A673 (cell line): ENCODE measurements at regions not wholly inside any gene's neighbourhood (a gene's known extent, or its start where the extent isn't known, plus 50 kb on each side); places are given as distances from the start of the nearest gene placed in this dataset.

Source experiments
- BruUV-seq: library from RNA; stranded (reverse); fragments of 400-500 nt; replicated peaks from 2 replicates; lab custom pipeline; 2021; lab: Mats Ljungman, UMichigan
- CTCF ChIA-PET: fragments of 300-600 bp; sonication (Branson Sonifier 250); formaldehyde crosslinking; loops from one replicate; lab custom pipeline; 2022; ENCODE audit warnings: antibody characterized with exemption; lab: Charles Lee
- POLR2A ChIA-PET: fragments of 300-600 bp; sonication (Branson Sonifier 250); formaldehyde crosslinking; loops from one replicate; lab custom pipeline; 2022; ENCODE audit warnings: antibody characterized with exemption; ENCODE audit not compliant: low non-redundant PET; lab: Charles Lee
- DNase-seq: peaks from one replicate; pipeline ENCODE4 v3.0.0-alpha.2; 2015; ENCODE audit warnings: low spot score
- H3K27ac ChIP-seq: fragments of 200-600 bp; sonication (generic); 2 replicates; pipeline ENCODE4 v1.5.1; 2016; ENCODE audit warnings: mixed run types, low read depth, mild to moderate bottlenecking, mixed read lengths, antibody characterized with exemption, low read length; ENCODE audit not compliant: poor library complexity, severe bottlenecking
- H3K27me3 ChIP-seq: fragments of 200-600 bp; sonication (generic); replicated peaks from 2 replicates; pipeline ENCODE4 v1.6.1; 2017; ENCODE audit warnings: mixed run types, low read depth, mild to moderate bottlenecking, mixed read lengths, antibody characterized with exemption, low read length; ENCODE audit not compliant: insufficient read depth, poor library complexity
- H3K36me3 ChIP-seq: fragments of 200-600 bp; sonication (generic); 2 replicates; pipeline ENCODE4 v1.6.1; 2016; ENCODE audit warnings: mixed run types, mild to moderate bottlenecking, mixed read lengths, antibody characterized with exemption, low read length; ENCODE audit not compliant: insufficient read depth, poor library complexity, severe bottlenecking
- H3K4me1 ChIP-seq: fragments of 200-600 bp; sonication (generic); 2 replicates; pipeline ENCODE4 v1.6.1; 2017; ENCODE audit warnings: mixed run types, mild to moderate bottlenecking, mixed read lengths, antibody characterized with exemption, low read length; ENCODE audit not compliant: insufficient read depth, poor library complexity, severe bottlenecking
- H3K4me3 ChIP-seq: fragments of 200-600 bp; sonication (generic); 2 replicates; pipeline ENCODE4 v1.5.1; 2016; ENCODE audit warnings: low read depth, mixed run types, mild to moderate bottlenecking, mixed read lengths, low read length; ENCODE audit not compliant: poor library complexity, severe bottlenecking
- H3K9me3 ChIP-seq: fragments of 200-600 bp; sonication (generic); 2 replicates; pipeline ENCODE4 v1.6.1; 2016; ENCODE audit warnings: mixed run types, low read depth, mild to moderate bottlenecking, mixed read lengths, antibody characterized with exemption, low read length; ENCODE audit not compliant: poor library complexity, severe bottlenecking
- CTCF ChIP-seq: fragments of 300-800, 200-600 bp; sonication (generic); conservative IDR thresholded peaks from 2 replicates; pipeline ENCODE4 v1.5.1; 2017; ENCODE audit warnings: low read depth, mild to moderate bottlenecking, antibody characterized with exemption, low read length, moderate library complexity, mixed read lengths
- EZH2 ChIP-seq: fragments of 200-600 bp; sonication (generic); IDR thresholded peaks from 2 replicates; pipeline ENCODE4 v1.6.1; 2017; ENCODE audit warnings: borderline replicate concordance, low read depth, mild to moderate bottlenecking, mixed read lengths, antibody characterized with exemption, low read length; ENCODE audit not compliant: poor library complexity, severe bottlenecking
- intact Hi-C: fragments of 100-400 bp; cut with micrococcal nuclease; formaldehyde crosslinking; loops from one replicate; pipeline ENCODE4 v1.10.0; 2022; ENCODE audit not compliant: unreplicated experiment

- BruUV-seq, result no TSS peak
- intact Hi-C loops, result no loop called here
- peak; percentile 0 for DNase-seq
- TF ChIP-seq CTCF (no peak), EZH2 (no peak)
- Histone ChIP-seq H3K9me3 (peaks cover 43% of the 10 kb centered on the region), H3K36me3 (no peaks in the 10 kb centered on the region), H3K4me1 (no peaks in the 10 kb centered on the region), H3K27me3 (no peaks in the 10 kb centered on the region), H3K4me3 (no peak overlapping the region), H3K27ac (no peak overlapping the region)
- ChIA-PET POLR2A (no interaction called here), CTCF (no interaction called here)
These were observed 65.3 kb upstream of the ZNF681 start for GRCh38 chr19:23823952-23824389.

GRCh38 chr19:23822735-23823134 lies 64.0 kb upstream of the ZNF681 start:
- TF ChIP-seq CTCF, result no peak
- no peak for TF ChIP-seq EZH2
- H3K4me3 ChIP-seq, result no peak overlapping the region
- DNase-seq, result no peak
- H3K9me3 ChIP-seq, result peaks cover 47% of the 10 kb centered on the region
- H3K27me3 ChIP-seq, result no peaks in the 10 kb centered on the region
- intact Hi-C loops, result no loop called here
- H3K36me3 ChIP-seq, result no peaks in the 10 kb centered on the region
- CTCF ChIA-PET, result no interaction called here
- POLR2A ChIA-PET, result no interaction called here
- H3K27ac ChIP-seq, result no peak overlapping the region
- BruUV-seq, result no TSS peak
- no peaks in the 10 kb centered on the region for H3K4me1 ChIP-seq

GRCh38 chr19:23817519-23817918 lies 58.8 kb upstream of the ZNF681 start:
- no peaks in the 10 kb centered on the region for H3K36me3 ChIP-seq
- no peak overlapping the region for H3K4me3 ChIP-seq
- peaks cover 33% of the 10 kb centered on the region for H3K9me3 ChIP-seq
- H3K27me3 ChIP-seq, result no peaks in the 10 kb centered on the region
- TF ChIP-seq CTCF (0 out of 2 replicates have a peak, but pooled peaks have one; percentile 32), EZH2 (no peak)
- no peaks in the 10 kb centered on the region for H3K4me1 ChIP-seq
- DNase-seq, result peak; percentile 3
- POLR2A ChIA-PET, result no interaction called here
- H3K27ac ChIP-seq, result no peak overlapping the region
- CTCF ChIA-PET, result no interaction called here
- BruUV-seq, result no TSS peak
- intact Hi-C loops, result no loop called here
